Esophagus muscularis mucosa (tissue), 3 donors: ENCODE measurements at regions not wholly inside any gene's neighbourhood (a gene's known extent, or its start where the extent isn't known, plus 50 kb on each side); places are given as distances from the start of the nearest gene placed in this dataset.

Experiments
- POLR2A ChIP-seq: fragments of 450-650 bp; IDR thresholded peaks from one replicate; pipeline ENCODE4 v1.6.1; 2017; ENCODE audit warnings: antibody characterized with exemption, moderate library complexity, mild to moderate bottlenecking, low read depth
- TF ChIP-seq, protein P1 (sequence below), 3 experiments: fragments of 200-600 bp in 2 of 3; fragments of 450-650 bp in 1 of 3; sonication (generic) in 2 of 3; IDR thresholded peaks; one replicate each; pipeline ENCODE4 v1.5.1; 2017 to 2019; ENCODE audit warnings: antibody characterized with exemption in 3 of 3, mild to moderate bottlenecking in 2 of 3, moderate library complexity in 1 of 3

GRCh38 chr9:115941561-115942315 is 211.9 kb upstream of the PAPPA start:
- TF ChIP-seq, protein P1, sequence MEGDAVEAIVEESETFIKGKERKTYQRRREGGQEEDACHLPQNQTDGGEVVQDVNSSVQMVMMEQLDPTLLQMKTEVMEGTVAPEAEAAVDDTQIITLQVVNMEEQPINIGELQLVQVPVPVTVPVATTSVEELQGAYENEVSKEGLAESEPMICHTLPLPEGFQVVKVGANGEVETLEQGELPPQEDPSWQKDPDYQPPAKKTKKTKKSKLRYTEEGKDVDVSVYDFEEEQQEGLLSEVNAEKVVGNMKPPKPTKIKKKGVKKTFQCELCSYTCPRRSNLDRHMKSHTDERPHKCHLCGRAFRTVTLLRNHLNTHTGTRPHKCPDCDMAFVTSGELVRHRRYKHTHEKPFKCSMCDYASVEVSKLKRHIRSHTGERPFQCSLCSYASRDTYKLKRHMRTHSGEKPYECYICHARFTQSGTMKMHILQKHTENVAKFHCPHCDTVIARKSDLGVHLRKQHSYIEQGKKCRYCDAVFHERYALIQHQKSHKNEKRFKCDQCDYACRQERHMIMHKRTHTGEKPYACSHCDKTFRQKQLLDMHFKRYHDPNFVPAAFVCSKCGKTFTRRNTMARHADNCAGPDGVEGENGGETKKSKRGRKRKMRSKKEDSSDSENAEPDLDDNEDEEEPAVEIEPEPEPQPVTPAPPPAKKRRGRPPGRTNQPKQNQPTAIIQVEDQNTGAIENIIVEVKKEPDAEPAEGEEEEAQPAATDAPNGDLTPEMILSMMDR (IDR thresholded peaks at IDR 0.05) = no peak
- no peak for TF ChIP-seq POLR2A
